ENCODE measurements at regions not wholly inside any gene's neighbourhood (a gene's known extent, or its start where the extent isn't known, plus 50 kb on each side); places are given as distances from the start of the nearest gene placed in this dataset.

DNA sequence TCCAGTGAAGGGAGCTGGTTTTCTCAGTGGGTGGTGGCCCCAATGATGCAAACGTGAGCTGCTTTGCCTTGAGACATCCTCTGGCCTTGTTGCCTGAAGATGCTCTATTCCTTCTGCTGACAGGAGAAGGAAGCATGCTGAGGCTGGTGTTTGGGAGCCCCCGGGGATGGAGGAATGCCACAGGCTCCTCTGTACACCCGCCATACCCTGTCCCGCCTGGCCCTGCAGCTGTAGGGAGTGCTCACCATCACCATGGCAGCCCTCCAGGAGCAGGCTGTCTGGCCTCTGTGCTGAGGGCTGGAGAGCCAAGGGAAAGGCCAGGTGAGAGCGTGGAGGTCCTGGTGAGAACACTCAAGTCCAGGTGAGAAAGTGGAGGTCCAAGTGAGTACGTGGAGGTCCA lies 134.4 kb downstream of the MRPL36 start:
- ATAC-seq = no peak
- Mint-ChIP-seq H3K4me3 (no peak overlapping the region), H3K4me1 (peaks cover 13% of the 10 kb centered on the region), H3K36me3 (ENCODE audit: low read depth) (no peaks in the 10 kb centered on the region), H3K27ac (no peak overlapping the region), H3K27me3 (peaks cover 61% of the 10 kb centered on the region), H3K9me3 (ENCODE audit: low read depth) (no peaks in the 10 kb centered on the region)
- CTCF ChIA-PET = interaction anchor here (1.3 kb wide), 1 partner anchor 12 kb away, joined by 5 read pairs; no protein-coding TSS in a partner anchor
- DNase-seq = no peak
- intact Hi-C loops (cut with DNase I, micrococcal nuclease) = loop anchor here in 1 of 2 experiments (5.0 kb wide), 1 partner anchor 352 kb away; no protein-coding TSS in a partner anchor
- POLR2A ChIA-PET = no interaction called here

DNA sequence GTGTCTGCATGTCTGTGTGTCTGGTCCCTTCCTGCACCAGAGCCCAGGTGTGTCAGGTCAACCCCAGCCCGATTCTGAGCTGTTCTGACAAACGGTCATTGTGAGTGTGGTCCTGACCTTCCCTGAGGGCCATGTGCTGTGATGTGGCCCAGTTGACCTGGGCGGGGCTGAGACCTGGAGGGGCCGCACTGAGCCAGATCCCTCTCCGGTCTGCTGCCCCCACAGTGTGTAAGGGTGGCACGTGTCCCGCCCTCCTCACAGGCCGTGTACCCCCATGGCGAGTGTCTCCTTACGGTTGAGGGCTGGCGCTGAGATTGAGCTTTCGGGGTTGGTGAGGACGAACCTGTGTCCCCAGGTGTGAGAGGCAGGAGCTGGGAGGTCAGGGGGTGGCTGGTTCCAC lies 136.5 kb downstream of the MRPL36 start:
- intact Hi-C loops (cut with DNase I, micrococcal nuclease) = no loop called here
- Mint-ChIP-seq H3K4me3 (no peak overlapping the region), H3K27ac (no peak overlapping the region), H3K27me3 (peaks cover 51% of the 10 kb centered on the region), H3K9me3 (ENCODE audit: low read depth) (no peaks in the 10 kb centered on the region), H3K36me3 (ENCODE audit: low read depth) (no peaks in the 10 kb centered on the region), H3K4me1 (peaks cover 10% of the 10 kb centered on the region)
- ATAC-seq = no peak
- no peak for DNase-seq
- ChIA-PET POLR2A (no interaction called here), CTCF (no interaction called here)

DNA sequence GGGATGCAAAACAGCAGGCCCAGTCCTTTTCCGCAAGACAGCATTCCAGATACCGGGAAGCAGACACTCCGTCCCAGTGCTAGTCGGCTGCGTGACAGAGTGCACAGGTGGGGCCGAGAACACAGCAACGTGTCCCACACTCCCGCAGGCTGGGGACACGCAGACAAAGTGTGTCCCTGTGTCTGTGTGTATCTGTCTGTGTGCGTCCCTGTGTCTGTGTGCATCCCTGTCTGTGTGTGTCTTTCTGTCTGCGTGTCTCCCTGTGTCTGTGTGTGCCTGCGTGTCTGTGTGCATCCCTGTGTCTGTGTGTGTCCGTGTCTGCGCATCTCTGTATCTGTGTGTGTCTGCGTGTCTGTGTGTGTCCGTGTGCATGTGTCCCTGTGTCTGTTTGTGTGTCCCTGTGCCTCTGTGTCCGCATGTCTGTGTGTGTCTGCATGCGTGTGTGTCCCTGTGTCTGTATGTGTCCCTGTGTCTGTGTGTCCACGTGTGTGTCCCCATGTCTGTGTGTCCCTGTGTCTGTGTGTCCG lies 137.0 kb downstream of the MRPL36 start:
- ATAC-seq (no peak), DNase-seq (no peak)
- Mint-ChIP-seq H3K4me3 (no peak overlapping the region), H3K27me3 (peaks cover 52% of the 10 kb centered on the region), H3K4me1 (peaks cover 8% of the 10 kb centered on the region), H3K36me3 (ENCODE audit: low read depth) (no peaks in the 10 kb centered on the region), H3K27ac (no peak overlapping the region), H3K9me3 (ENCODE audit: low read depth) (no peaks in the 10 kb centered on the region)
- POLR2A ChIA-PET = no interaction called here
- CTCF ChIA-PET = no interaction called here
- intact Hi-C loops (cut with DNase I, micrococcal nuclease) = no loop called here

DNA sequence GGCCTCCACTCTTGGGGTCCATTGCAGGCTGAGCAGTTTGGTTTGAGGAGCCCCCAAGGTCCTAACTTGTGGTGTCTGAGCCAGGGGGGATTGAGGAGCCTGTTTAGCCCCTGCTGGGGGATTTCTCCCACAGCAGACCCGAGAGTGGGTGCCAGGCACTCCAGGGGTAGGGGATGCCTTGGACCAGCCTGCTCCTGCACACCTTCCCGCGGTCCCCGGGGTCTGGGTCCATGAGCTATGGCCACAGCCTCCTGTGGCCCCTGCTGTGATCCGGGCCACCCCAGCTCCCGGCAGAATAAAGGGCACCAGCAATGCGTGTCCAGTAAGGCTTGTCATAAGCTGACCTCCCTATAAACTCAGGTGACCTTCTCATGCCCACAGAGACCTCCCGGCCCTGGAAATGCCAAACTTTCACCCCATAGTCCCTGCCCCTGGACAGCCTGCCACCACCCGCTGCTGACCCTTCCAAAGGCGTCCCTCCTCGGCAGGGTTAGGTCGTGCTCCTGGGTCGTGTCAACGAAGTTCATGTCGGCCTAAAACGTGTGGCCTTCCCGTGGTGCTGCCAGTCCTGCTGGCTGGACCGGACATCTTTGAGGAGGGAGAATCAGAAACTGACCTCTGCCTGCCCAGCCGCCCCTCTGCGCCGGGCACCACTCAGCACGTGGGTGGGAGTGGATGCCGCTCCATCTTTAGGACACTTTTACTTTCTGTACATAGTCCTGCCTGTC lies 137.6 kb downstream of the MRPL36 start:
- Mint-ChIP-seq H3K27me3 (peaks cover 55% of the 10 kb centered on the region), H3K27ac (no peak overlapping the region), H3K36me3 (ENCODE audit: low read depth) (no peaks in the 10 kb centered on the region), H3K4me3 (no peak overlapping the region), H3K4me1 (peaks cover 8% of the 10 kb centered on the region), H3K9me3 (ENCODE audit: low read depth) (no peaks in the 10 kb centered on the region)
- CTCF ChIA-PET = no interaction called here
- POLR2A ChIA-PET = no interaction called here
- intact Hi-C loops (cut with DNase I, micrococcal nuclease) = no loop called here
- DNase-seq = no peak
- ATAC-seq = no peak

DNA sequence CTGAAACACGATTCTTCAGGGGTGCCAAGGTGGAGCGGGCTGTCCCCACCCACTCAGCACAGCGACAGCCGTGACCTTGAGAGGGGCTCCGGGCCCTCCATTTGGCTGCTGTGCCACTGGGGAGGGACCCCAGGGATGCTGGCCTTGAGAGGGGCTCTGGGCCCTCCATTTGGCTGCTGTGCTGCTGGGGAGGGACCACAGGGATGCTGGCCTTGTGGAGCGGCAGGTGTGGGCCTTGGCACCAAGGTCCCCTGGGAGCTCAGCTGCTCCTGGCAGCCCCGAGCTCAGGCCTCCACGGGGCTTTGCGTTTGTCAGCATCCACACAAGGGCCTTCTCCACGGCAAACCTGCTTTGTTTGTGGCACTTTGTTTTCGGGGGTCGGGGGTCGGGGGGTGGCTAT lies 137.6 kb upstream of the LPCAT1 start:
- Mint-ChIP-seq H3K4me3 (no peak overlapping the region), H3K36me3 (ENCODE audit: low read depth) (no peaks in the 10 kb centered on the region), H3K4me1 (peaks cover 5% of the 10 kb centered on the region), H3K27ac (no peak overlapping the region), H3K27me3 (peaks cover 50% of the 10 kb centered on the region), H3K9me3 (ENCODE audit: low read depth) (no peaks in the 10 kb centered on the region)
- POLR2A ChIA-PET = no interaction called here
- no peak for DNase-seq
- ATAC-seq = no peak
- intact Hi-C loops (cut with DNase I, micrococcal nuclease) = no loop called here
- CTCF ChIA-PET = no interaction called here

DNA sequence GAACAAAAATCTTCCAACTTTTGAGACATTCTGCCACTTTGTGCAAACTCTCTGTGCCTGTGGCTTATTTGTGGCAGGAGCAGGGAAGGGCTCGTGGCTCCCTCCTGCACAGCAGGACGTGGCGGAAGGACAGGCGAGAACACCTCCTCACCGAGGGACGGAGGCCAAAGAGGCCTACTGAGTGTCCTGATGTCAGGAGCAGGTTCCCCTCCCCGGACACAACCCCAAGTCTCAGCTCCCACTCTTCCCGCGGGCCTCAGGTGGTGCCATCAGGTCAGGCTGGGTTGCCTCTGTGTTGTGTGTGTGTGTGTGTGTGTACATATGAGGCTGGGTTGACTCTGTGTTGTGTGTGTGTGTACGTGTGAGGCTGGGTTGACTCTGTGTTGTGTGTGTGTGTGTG lies 136.8 kb upstream of the LPCAT1 start:
- POLR2A ChIA-PET = no interaction called here
- H3K27me3 Mint-ChIP-seq = peaks cover 42% of the 10 kb centered on the region
- H3K36me3 Mint-ChIP-seq (ENCODE audit: low read depth) = no peaks in the 10 kb centered on the region
- ATAC-seq (no peak), DNase-seq (no peak)
- H3K27ac Mint-ChIP-seq = no peak overlapping the region
- H3K4me3 Mint-ChIP-seq = no peak overlapping the region
- H3K9me3 Mint-ChIP-seq (ENCODE audit: low read depth) = no peaks in the 10 kb centered on the region
- H3K4me1 Mint-ChIP-seq = no peaks in the 10 kb centered on the region
- CTCF ChIA-PET = no interaction called here
- intact Hi-C loops (cut with DNase I, micrococcal nuclease) = no loop called here

DNA sequence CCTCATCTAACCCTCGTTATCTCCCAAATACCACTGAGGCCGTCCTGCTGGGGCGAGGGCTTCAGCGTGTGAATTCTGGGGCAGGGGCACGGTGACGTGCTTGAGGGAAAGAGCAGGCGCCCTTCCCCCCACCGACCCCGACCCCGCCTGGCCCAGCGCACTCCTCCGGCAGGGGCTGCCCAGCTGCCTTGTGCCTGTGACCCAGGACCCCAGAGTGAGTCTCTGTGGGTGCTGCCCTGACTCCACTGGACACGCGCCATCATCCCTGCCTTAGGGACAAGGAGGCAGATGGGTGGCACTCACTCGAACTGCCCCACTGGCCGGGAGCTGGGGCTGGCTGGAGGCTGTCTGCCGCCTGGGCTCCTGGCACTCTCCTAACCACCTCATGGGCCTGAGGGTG lies 136.2 kb upstream of the LPCAT1 start:
- POLR2A ChIA-PET = no interaction called here
- H3K27ac Mint-ChIP-seq = no peak overlapping the region
- H3K36me3 Mint-ChIP-seq (ENCODE audit: low read depth) = no peaks in the 10 kb centered on the region
- peaks cover 37% of the 10 kb centered on the region for H3K27me3 Mint-ChIP-seq
- H3K4me1 Mint-ChIP-seq = no peaks in the 10 kb centered on the region
- DNase-seq = no peak
- H3K4me3 Mint-ChIP-seq = no peak overlapping the region
- no peaks in the 10 kb centered on the region for H3K9me3 Mint-ChIP-seq (ENCODE audit: low read depth)
- intact Hi-C loops (cut with DNase I, micrococcal nuclease) = no loop called here
- CTCF ChIA-PET = no interaction called here
- ATAC-seq = no peak

DNA sequence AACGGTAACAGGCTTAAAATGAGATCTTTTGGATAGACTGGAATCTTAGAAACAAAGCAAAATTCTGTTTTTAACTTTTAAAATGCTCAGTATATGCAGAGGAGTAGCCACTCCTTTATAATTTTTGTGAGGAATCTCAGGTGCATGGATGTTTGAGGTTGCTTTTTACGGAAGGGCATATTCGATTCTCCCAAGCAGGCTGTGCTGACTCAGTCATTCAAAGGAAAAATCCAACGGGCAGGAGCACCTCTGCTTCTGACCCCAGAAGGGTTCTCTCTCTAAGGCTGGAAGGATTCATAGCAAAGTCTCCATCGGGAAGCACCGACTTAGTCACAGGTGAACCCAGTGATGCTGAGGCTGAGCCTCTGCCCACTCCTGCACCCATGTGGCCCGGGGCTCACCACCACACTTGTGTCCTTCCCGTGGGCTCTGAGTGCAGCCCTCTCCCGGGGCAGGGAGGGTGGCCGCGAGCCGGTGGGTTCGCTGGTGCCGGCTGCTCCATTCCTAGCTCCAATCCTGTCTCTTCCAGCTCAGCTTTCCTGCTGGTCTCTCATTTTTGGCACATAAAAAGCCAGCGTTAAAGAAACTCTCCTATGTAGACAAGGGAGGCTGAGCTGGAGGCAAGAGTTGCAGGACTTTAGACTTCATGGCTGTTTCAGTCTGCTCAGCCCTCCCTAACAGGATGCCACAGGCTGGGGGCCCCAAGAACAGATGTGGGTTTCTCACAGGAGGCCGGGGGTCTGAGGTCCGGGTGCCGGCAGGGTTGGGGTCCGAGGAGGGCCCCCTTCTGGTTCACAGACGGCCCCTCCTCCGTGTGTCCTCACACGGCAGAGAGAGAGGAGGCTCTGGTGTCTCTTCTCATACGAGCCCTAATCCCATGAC lies 135.6 kb upstream of the LPCAT1 start:
- no peaks in the 10 kb centered on the region for H3K36me3 Mint-ChIP-seq (ENCODE audit: low read depth)
- H3K27ac Mint-ChIP-seq = no peak overlapping the region
- intact Hi-C loops (cut with DNase I, micrococcal nuclease) = no loop called here
- DNase-seq = no peak
- H3K4me3 Mint-ChIP-seq = no peak overlapping the region
- H3K9me3 Mint-ChIP-seq (ENCODE audit: low read depth) = no peaks in the 10 kb centered on the region
- peaks cover 35% of the 10 kb centered on the region for H3K27me3 Mint-ChIP-seq
- POLR2A ChIA-PET = no interaction called here
- CTCF ChIA-PET = no interaction called here
- no peak for ATAC-seq
- no peaks in the 10 kb centered on the region for H3K4me1 Mint-ChIP-seq

DNA sequence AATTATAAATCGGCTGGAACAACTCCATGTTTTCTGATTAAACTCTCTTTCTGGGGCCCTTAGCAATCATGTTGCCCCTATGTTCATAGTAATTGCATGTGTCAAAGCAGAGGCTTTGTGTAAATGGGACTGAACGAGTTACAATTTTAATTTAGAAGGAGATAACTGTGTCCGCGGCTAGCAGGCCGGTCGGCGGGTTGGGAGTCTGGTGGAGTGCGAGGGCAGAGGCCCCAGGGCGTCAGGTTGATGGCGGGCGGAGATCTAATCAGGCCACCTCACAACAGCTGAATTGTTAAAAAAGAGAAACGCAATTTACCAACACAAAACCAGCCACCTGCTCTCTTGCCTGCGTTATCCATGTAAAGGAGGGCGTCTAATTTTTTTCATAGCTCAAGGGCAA lies 134.9 kb upstream of the LPCAT1 start:
- ATAC-seq (no peak), DNase-seq (no peak)
- no peaks in the 10 kb centered on the region for H3K9me3 Mint-ChIP-seq (ENCODE audit: low read depth)
- H3K27ac Mint-ChIP-seq = no peak overlapping the region
- no peaks in the 10 kb centered on the region for H3K36me3 Mint-ChIP-seq (ENCODE audit: low read depth)
- peaks cover 32% of the 10 kb centered on the region for H3K27me3 Mint-ChIP-seq
- POLR2A ChIA-PET = no interaction called here
- no peak overlapping the region for H3K4me3 Mint-ChIP-seq
- CTCF ChIA-PET = no interaction called here
- intact Hi-C loops (cut with DNase I, micrococcal nuclease) = no loop called here
- no peaks in the 10 kb centered on the region for H3K4me1 Mint-ChIP-seq

DNA sequence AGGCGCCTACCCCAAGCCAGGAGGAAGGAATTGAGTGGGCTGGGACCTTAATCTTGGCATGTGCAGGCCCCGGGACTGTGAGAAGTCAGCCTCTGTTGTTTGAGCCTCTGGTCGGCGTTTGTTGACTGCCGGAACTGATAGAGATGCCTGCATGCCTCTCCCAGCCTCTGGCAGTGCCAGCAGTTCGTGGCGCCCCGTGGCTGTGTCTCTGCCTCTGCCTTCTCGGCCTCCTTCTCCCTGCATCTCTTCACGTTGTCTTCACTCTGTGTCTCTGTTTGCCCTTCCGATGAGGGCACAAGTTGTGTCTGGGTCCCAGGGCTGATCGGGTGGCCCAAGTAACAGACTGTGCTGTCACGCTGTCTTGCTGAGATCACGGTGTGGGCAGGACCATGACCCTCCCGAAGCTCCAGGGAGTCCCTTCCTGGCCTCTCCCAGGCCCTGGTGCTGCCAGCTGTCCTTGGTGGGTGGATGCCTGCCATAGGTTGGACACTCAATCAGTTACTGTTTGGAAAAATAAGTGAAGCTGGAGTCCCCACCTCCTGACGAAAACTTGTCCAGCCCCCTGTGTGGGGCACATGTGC lies 133.5 kb upstream of the LPCAT1 start:
- Mint-ChIP-seq H3K9me3 (ENCODE audit: low read depth) (no peaks in the 10 kb centered on the region), H3K36me3 (ENCODE audit: low read depth) (no peaks in the 10 kb centered on the region), H3K4me1 (peaks cover 3% of the 10 kb centered on the region), H3K27me3 (peaks cover 28% of the 10 kb centered on the region), H3K27ac (no peak overlapping the region), H3K4me3 (no peak overlapping the region)
- ChIA-PET POLR2A (no interaction called here), CTCF (interaction anchor here (1.0 kb wide), 1 partner anchor 11 kb away, joined by 4 read pairs; no protein-coding TSS in a partner anchor)
- ATAC-seq (no peak), DNase-seq (no peak)
- intact Hi-C loops (cut with DNase I, micrococcal nuclease) = no loop called here

DNA sequence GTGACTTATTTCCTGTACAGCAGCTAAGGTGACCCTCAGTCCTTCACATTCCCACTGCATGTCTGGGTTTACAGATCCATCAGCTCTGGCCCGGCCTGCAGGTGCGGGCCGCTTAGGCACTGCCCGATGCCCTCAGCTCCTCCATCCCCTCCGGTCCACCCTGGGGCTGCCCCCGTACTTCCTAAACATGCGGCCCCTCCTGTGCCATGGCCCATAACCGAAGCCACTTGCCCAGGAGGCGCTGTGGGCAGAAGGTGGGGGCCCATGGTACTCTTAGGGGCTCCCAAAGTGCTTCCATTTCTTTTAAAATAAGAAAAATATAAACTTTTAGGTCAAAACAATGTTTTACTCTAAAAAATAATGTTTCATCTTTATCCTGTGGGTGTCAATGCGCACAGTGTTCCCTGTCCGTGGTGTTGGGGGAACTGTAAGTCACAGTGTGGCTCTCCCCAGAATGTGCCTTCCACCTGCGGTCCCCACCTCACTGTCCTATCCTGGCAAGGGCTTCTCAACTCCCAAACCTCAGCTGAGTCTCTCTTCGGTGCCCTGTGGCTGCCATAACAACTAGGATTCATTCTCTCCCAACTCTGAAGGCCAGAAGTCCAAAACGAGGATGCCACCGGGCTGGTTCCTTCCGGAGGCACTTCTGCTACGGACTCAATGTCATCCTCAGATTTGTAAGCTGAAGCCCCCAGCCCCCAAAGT lies 132.7 kb upstream of the LPCAT1 start:
- Mint-ChIP-seq H3K4me3 (no peak overlapping the region), H3K4me1 (peaks cover 3% of the 10 kb centered on the region), H3K27ac (no peak overlapping the region), H3K9me3 (ENCODE audit: low read depth) (no peaks in the 10 kb centered on the region), H3K27me3 (peaks cover 30% of the 10 kb centered on the region), H3K36me3 (ENCODE audit: low read depth) (no peaks in the 10 kb centered on the region)
- CTCF ChIA-PET = interaction anchor here (0.6 kb wide), 1 partner anchor 353 kb away, joined by 3 read pairs; no protein-coding TSS in a partner anchor
- POLR2A ChIA-PET = no interaction called here
- DNase-seq (no peak), ATAC-seq (no peak)
- intact Hi-C loops (cut with DNase I, micrococcal nuclease) = no loop called here

Measured in activated CD4-positive, alpha-beta T cell treated with anti-CD3 and anti-CD28 coated beads for 36 hours (primary cell).